ENCODE measurements at regions not wholly inside any gene's neighbourhood (a gene's known extent, or its start where the extent isn't known, plus 50 kb on each side); places are given as distances from the start of the nearest gene placed in this dataset.

DNA sequence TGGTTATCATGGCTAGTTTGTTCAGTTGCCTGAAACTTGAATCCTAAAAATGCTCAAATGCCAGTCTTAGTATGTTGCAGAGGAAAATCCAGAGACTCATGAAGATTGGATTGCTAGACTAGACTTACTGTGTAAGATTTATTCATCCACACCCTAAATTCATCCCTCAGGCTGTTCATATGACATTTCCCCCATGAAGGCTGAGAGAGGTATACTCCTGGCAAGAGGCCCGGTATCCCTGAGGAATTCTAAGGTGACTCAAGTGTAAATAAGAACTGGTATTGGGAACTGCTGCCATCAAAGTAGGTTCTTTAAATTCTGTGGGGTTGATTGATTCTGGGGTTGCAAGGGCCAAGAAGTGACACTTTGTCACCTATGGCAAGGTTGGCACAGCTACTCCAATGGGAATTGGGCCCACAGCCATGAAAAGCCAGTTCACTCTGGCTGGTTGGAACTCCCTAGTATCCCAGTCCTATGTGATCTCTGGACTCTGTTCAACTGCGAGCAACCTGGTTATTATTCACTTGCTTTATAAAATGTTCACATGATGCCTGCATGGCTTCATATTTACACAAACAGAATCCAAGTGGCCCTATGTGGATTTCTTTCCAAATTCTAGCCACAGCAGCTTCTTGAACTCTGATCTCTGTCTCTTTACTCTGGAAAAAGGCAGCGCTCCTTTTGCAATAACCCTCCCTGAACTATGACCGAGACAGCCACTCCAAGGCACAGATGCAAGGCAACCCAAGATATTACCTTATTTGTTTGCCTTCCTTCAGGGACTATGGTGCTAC, 429.1 kb downstream of the CBLN2 start:
- intact Hi-C loops (cut with micrococcal nuclease) = no loop called here
- no peak for DNase-seq
- ATAC-seq = no peak

DNA sequence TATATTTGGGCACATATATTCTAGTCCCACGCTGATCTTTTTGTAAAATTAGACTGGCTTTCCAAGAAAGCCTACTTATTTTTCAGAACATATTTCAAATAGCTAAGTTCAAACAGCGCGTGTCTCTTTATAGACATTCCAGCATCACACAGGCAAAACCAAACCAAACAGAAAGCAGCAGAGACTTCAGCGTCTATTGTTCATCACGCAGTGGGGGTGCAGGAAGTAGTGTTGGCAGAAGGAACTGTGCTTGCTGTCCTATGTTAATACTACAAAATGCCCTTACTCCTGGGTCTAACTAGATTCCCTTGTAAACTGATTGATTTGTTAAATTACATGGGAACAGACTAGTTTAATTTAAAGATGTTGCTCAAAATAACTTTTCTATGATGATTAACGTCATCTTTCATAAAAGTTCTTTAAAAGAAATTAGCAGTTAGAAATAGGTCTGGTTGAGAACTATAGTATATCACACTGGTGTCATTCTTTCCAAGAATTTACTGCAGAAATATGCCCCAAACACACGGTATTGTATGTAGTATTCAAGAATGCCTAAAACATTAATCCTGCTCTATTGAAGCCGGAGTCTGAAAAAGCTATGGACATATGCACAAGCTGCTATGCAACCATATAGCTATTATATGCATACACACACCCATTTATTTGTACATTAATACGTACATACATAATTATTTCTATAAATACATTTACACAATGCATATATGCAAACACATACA, 436.3 kb downstream of the CBLN2 start:
- no peak for DNase-seq
- ATAC-seq = no peak
- intact Hi-C loops (cut with micrococcal nuclease) = no loop called here

GRCh38 chr18:72104851-72105250, 439.3 kb downstream of the CBLN2 start:
- DNase-seq (no peak), ATAC-seq (no peak)
- intact Hi-C loops (cut with micrococcal nuclease) = no loop called here

DNA sequence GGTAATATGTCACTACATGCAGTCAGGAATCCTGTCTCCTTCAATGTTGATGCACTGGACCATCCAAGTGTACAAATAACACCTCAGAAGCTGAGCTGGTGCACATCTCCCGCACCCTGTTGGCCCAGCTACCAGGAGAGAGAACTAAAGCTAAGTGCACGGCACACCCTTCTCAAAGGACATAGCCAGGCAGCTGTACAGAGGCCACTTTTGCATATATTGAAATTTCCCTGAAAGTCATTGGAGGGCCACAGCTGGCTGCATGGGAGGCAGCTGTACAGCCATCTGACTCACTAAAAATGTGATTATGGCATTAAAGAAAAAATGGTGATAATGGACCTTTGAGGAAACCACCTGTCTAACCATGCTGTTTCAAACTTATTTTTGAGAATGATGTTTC, 441.7 kb downstream of the CBLN2 start:
- ATAC-seq (no peak), DNase-seq (no peak)
- intact Hi-C loops (cut with micrococcal nuclease) = no loop called here

DNA sequence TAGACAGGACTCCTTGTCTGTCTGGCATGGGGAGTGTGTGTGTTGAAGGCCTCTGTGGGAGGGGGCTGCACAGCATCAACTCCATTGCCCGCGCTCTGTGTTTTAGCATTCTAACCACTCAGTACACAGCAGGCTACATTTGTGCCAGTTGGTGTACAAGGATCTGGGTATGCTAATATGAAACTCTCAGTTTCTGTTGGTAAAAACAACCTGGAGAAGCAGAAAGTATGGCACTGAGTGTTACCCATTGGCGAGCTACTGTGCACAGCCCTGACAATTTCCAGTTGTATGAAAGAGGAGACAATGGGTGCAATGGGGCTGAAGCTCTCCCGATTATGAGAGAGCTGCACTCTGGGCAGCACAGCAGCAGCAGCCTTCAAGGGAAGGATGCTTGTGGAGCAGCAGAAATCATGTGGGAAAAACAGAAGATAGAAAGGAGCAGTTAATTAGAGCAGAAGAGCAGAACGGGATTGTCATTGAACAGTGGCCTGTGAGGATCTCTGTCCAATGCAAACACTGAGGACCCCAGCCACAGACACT, 443.6 kb downstream of the CBLN2 start:
- no peak for DNase-seq
- intact Hi-C loops (cut with micrococcal nuclease) = no loop called here
- no peak for ATAC-seq

- DNase-seq (no peak), ATAC-seq (no peak)
- intact Hi-C loops (cut with micrococcal nuclease) = no loop called here
Measured at GRCh38 chr18:72091369-72091768, 452.8 kb downstream of the CBLN2 start.

DNA sequence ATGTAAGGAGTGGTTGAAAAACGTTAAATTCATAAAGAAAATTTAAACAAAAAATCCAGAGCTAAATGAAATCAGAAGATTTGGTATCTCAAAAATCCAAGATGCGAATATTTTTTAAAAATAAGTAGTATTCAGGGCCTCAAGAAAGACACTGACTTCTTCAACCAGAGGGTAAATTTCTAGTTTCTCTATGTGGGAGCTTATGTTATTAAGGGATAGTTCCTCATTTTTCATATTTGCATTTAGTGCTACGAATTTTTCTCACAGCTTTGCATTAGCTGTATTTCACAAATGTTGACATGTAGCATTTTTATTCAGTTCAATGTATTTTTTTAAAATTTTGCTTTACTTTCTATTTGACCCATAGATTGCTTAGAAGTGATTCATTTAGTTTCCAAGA, 454.7 kb downstream of the CBLN2 start:
- intact Hi-C loops (cut with micrococcal nuclease) = no loop called here
- no peak for ATAC-seq
- no peak for DNase-seq

GRCh38 chr18:72086421-72086820, 457.7 kb downstream of the CBLN2 start:
- intact Hi-C loops (cut with micrococcal nuclease) = no loop called here
- no peak for DNase-seq
- no peak for ATAC-seq

- intact Hi-C loops (cut with micrococcal nuclease) = no loop called here
- DNase-seq (no peak), ATAC-seq (no peak)
Measured at GRCh38 chr18:72075040-72075439, 469.1 kb downstream of the CBLN2 start.

DNA sequence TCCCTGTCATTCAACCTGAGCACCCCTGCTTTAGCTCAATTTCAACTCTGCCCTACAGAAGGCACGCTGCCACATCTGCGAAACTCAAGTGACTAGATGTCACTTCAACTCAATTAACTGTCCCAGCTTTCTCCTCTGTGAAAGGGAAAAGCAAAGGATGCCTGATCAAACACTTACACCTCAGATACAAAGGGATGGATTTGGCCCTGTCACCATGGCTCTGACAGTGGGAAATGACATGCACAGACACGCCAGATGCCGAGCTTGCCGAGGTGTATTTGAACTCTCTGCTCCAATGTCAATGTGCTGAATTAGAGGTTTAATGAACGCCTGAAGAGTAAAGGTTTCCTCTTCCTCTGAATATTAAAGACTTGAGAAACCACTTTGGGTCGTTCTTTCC, 481.1 kb downstream of the CBLN2 start:
- ATAC-seq (no peak), DNase-seq (no peak)
- intact Hi-C loops (cut with micrococcal nuclease) = no loop called here

GRCh38 chr18:72058851-72059250, 485.3 kb downstream of the CBLN2 start:
- intact Hi-C loops (cut with micrococcal nuclease) = no loop called here
- DNase-seq = no peak
- no peak for ATAC-seq

DNA sequence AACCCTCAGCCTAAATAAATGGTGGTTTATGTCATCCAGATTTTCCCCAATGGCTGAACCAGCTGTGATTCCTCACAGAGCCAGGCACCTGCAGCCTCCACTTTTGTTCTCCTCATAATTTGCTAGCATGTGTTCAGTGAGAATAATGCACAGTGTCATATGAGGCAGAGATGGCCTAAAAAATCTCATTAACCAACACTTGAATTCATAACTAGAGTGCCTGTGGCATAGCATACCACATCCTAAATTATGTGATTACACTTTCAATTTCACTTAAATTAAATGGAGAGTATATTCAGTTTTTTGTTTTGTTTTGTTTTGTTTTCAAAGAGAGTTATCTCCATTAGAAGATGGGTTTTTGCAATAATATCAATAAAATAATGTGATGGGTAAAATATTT, 488.0 kb downstream of the CBLN2 start:
- intact Hi-C loops (cut with micrococcal nuclease) = no loop called here
- ATAC-seq (no peak), DNase-seq (no peak)

DNA sequence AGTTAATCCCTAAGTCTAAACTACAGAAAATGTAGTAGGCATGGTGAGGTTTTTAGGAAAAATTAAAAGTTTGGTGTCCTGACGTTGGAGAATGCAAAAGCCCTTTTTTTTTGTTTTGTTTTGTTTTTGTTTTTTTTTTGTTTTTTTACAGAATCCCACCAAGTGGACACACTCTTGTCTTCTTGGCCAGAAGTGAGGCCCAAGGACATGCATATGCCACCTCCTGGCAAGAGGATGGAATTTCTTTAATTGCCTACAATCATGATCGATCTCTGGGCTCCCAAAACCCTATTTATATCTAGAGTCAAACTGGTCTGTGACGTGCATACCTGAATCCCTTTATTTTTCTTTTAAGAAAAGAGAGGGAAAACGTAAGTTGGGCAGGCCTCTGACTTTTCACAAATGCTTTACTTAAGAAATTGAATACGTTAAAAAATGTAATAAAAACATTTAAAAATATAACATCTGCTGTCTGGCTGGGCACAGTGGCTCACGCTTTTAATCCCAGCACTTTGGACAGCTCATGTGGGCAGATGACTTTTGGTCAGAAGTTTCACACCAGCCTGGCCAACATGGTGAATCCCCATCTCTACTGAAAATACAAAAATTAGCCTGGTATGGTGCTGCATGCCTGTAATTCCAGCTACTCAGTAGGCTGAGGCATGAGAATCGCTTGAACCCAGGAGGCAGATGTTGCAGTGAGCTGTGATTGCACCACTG, 502.7 kb downstream of the CBLN2 start:
- ATAC-seq = no peak
- DNase-seq = no peak
- intact Hi-C loops (cut with micrococcal nuclease) = no loop called here

DNA sequence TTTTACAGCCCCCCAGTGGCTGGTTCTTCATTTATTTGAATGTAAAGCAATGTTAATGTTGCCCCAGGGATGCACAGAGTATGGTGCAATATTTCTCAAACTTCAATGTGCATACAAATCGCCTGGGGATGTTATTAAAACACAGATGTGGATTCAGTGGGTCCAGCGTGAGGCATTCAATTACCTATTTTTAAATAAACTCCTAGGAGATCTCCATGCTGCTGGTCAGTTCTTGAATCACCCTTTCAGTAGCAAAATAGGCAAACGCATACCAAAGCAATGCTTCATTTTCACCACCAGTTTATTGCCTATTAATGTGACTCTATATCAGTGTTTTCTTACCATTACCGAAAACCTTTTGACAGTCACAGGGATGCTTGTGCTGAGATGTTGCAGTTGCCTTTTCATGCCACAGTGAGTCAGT, 530.7 kb downstream of the CBLN2 start:
- intact Hi-C loops (cut with micrococcal nuclease) = no loop called here
- DNase-seq = no peak
- ATAC-seq = no peak

DNA sequence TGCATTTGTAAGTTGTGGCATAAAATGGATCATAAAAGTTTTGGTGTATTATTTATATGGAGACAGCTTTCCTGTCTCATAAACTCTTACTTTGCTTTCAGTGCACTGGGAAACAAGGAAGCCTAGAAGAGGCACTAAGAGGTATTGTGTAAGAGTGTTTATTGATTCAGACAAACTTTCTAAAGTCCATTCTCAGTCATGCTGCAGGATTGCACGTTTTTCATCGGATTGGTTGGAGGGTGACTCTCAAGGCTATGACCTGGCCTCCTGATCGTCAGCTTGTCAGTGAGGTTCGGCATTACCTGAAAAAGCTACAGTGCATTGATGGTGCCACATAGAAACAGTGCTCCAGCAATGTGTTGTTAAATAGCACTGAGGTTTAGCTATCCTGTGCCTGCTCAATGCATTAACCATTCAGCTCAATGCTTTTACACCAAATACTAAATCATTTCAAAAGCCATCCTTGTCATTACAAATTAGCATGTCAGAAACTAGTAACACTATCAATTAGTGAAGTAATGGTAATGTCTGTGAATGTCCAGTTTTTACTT, 545.5 kb downstream of the CBLN2 start:
- no peak for ATAC-seq
- intact Hi-C loops (cut with micrococcal nuclease) = no loop called here
- DNase-seq = no peak

- no peak for ATAC-seq
- DNase-seq = no peak
- intact Hi-C loops (cut with micrococcal nuclease) = no loop called here
Measured at GRCh38 chr18:71995904-71996465, 548.2 kb downstream of the CBLN2 start.

DNA sequence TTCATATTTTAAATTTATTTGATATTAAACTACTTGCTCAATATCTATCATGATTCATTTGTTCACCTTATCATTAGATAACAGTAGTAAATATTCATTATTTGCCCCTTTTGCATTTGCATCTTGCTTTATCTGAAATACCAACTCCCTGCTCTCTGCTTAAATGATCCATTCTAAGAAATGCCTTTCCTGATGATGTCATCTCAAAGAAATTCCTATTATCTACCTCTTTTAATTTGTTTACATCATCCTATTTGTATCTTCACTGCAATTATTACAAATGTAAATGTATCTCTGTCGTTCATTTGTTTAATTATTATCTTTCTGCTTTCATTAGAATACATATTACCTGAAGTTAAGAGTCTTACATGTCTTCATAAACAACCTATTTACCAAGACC, 549.9 kb downstream of the CBLN2 start:
- ATAC-seq (no peak), DNase-seq (no peak)
- intact Hi-C loops (cut with micrococcal nuclease) = no loop called here

- intact Hi-C loops (cut with micrococcal nuclease) = no loop called here
- ATAC-seq = no peak
Measured at GRCh38 chr18:71989616-71990015, 554.5 kb downstream of the CBLN2 start.

GRCh38 chr18:71986351-71987050, 557.6 kb downstream of the CBLN2 start:
- DNase-seq (no peak), ATAC-seq (no peak)
- intact Hi-C loops (cut with micrococcal nuclease) = no loop called here

More at GRCh38 chr18:71989616-71990015, 554.5 kb downstream of the CBLN2 start:
- DNase-seq = no peak
